HG03432 (cell line): ENCODE measurements at regions not wholly inside any gene's neighbourhood (a gene's known extent, or its start where the extent isn't known, plus 50 kb on each side); places are given as distances from the start of the nearest gene placed in this dataset.
"Not testable (repeated sequence)": the region's sequence is repeated elsewhere in the genome, so short reads cannot be mapped to it uniquely, and the experiment has no call there.

ENCODE experiments used
- ATAC-seq: cut with Tn5 transposase; IDR thresholded peaks from one replicate; pipeline ENCODE4 v1.9.1; 2021; ENCODE audit warnings: mild to moderate bottlenecking, moderate library complexity; ENCODE audit not compliant: unreplicated experiment

GRCh38 chr17:33560165-33560564, 267.1 kb upstream of the ASIC2 start:
- no peak for ATAC-seq

- no peak for ATAC-seq
Observed at GRCh38 chr17:33560871-33561270, 267.8 kb upstream of the ASIC2 start.

GRCh38 chr17:33561569-33562334, 268.7 kb upstream of the ASIC2 start:
- no peak for ATAC-seq

GRCh38 chr17:33562792-33563191, 269.7 kb upstream of the ASIC2 start:
- ATAC-seq: no peak

- ATAC-seq: no peak
Observed at GRCh38 chr17:33564146-33564545, 271.1 kb upstream of the ASIC2 start.

- no peak for ATAC-seq
Observed at GRCh38 chr17:33567223-33567622, 274.1 kb upstream of the ASIC2 start.

GRCh38 chr17:33572615-33573014, 279.5 kb upstream of the ASIC2 start:
- no peak for ATAC-seq

GRCh38 chr17:33574942-33575445, 281.9 kb upstream of the ASIC2 start:
- no peak for ATAC-seq

- ATAC-seq: not testable (repeated sequence)
Observed at GRCh38 chr17:33579740-33580139, 286.6 kb upstream of the ASIC2 start.

GRCh38 chr17:33580215-33580614, 287.1 kb upstream of the ASIC2 start:
- no peak for ATAC-seq

GRCh38 chr17:33582661-33583060, 289.6 kb upstream of the ASIC2 start:
- no peak for ATAC-seq

- ATAC-seq: no peak
Observed at GRCh38 chr17:33583518-33584417, 290.7 kb upstream of the ASIC2 start.

- ATAC-seq: no peak
Observed at GRCh38 chr17:33593991-33594390, 300.9 kb upstream of the ASIC2 start.

GRCh38 chr17:33595828-33596227, 302.7 kb upstream of the ASIC2 start:
- no peak for ATAC-seq

- ATAC-seq: no peak
Observed at GRCh38 chr17:33596899-33597298, 303.8 kb upstream of the ASIC2 start.

GRCh38 chr17:33598797-33599196, 305.7 kb upstream of the ASIC2 start:
- no peak for ATAC-seq

GRCh38 chr17:33602981-33603380, 309.9 kb upstream of the ASIC2 start:
- ATAC-seq: no peak

- no peak for ATAC-seq
Observed at GRCh38 chr17:33603789-33604188, 310.7 kb upstream of the ASIC2 start.

- ATAC-seq: no peak
Observed at GRCh38 chr17:33611532-33611931, 318.4 kb upstream of the ASIC2 start.

- ATAC-seq: no peak
Observed at GRCh38 chr17:33615861-33616260, 322.8 kb upstream of the ASIC2 start.

GRCh38 chr17:33623841-33624240, 330.7 kb upstream of the ASIC2 start:
- ATAC-seq: no peak
